Prostate gland (tissue), 2 donors: ENCODE measurements at regions not wholly inside any gene's neighbourhood (a gene's known extent, or its start where the extent isn't known, plus 50 kb on each side); places are given as distances from the start of the nearest gene placed in this dataset.

Source experiments
- CTCF ChIP-seq, 4 experiments: fragments of 200-600 bp in 2 of 4; fragments of 450-650 bp in 2 of 4; sonication (generic) in 2 of 4; IDR thresholded peaks; 1 replicate in 3 of 4; 2 replicates in 1 of 4; pipeline ENCODE4 v1.5.1; 2016 to 2019; ENCODE audit warnings: antibody characterized with exemption in 4 of 4, mild to moderate bottlenecking in 2 of 4, moderate library complexity in 2 of 4
- POLR2A ChIP-seq: fragments of 450-650 bp; IDR thresholded peaks from one replicate; pipeline ENCODE4 v1.6.1; 2016; ENCODE audit warnings: antibody characterized with exemption, mild to moderate bottlenecking
- POLR2AphosphoS5 ChIP-seq: sonication (generic); formaldehyde crosslinking; IDR thresholded peaks from one replicate; pipeline ENCODE4 v1.6.1; 2017; ENCODE audit warnings: antibody characterized with exemption

DNA sequence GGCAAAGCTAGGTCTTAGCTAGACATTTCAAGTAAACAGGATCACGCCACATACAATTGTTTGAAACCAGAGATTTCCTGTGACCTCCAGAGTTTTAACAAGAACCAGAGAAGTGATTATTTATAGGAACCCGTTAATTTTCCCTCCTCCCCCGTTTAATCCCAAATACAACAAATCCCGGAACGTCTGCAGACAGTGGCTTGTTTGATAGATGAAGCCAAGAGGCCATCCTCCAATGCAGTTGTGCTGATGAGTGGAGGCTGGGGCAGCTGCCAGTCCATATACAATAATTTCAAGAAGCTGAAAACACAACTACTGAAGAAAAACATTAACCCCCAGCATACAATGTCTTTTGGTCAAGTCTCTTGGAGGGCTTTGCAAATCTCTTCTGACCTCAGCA, 971.6 kb upstream of the ZNF722 start:
- TF ChIP-seq CTCF (IDR thresholded peaks at IDR 0.05) (no peak), POLR2A (no peak), POLR2AphosphoS5 (no peak)
